Liver (tissue), 8 donors: ENCODE measurements at regions not wholly inside any gene's neighbourhood (a gene's known extent, or its start where the extent isn't known, plus 50 kb on each side); places are given as distances from the start of the nearest gene placed in this dataset.

Experiments
- DNase-seq: peaks from one replicate; pipeline ENCODE4 v3.0.0-alpha.2; 2017; ENCODE audit warnings: low spot score
- H3K27ac ChIP-seq, 2 donors: one replicate each; pipeline ENCODE4 v1.7.0; 2013; ENCODE audit warnings: inconsistent platforms in 2 of 2, low read length in 2 of 2, control low read depth in 1 of 2, low read depth in 1 of 2, mild to moderate bottlenecking in 1 of 2
- H3K27me3 ChIP-seq, 4 donors: one replicate each; pipeline versions ENCODE4 v1.6.1 to v1.7.0; 2013; ENCODE audit warnings: low read length in 3 of 4, inconsistent platforms in 1 of 4, mild to moderate bottlenecking in 1 of 4, moderate library complexity in 1 of 4; ENCODE audit not compliant: control insufficient read depth in 4 of 4, insufficient read depth in 4 of 4
- H3K36me3 ChIP-seq, 4 donors: one replicate each; pipeline versions ENCODE4 v1.6.1 to v1.7.0; 2013; ENCODE audit warnings: low read length in 3 of 4, mild to moderate bottlenecking in 3 of 4, low read depth in 1 of 4, moderate library complexity in 1 of 4; ENCODE audit not compliant: control insufficient read depth in 4 of 4, insufficient read depth in 3 of 4
- H3K4me1 ChIP-seq, 4 donors: one replicate each; pipeline versions ENCODE4 v1.6.1 to v1.7.0; 2013; ENCODE audit warnings: low read length in 3 of 4, mild to moderate bottlenecking in 3 of 4, moderate library complexity in 1 of 4; ENCODE audit not compliant: control insufficient read depth in 4 of 4, insufficient read depth in 4 of 4
- H3K4me3 ChIP-seq, 3 donors: one replicate each; pipeline versions ENCODE4 v1.6.1 to v1.7.0; 2013; ENCODE audit warnings: low read length in 3 of 3, control low read depth in 1 of 3, low read depth in 1 of 3, mild to moderate bottlenecking in 1 of 3
- H3K9ac ChIP-seq, 2 donors: one replicate each; pipeline ENCODE4 v1.7.0; 2013; ENCODE audit warnings: low read length in 2 of 2, mild to moderate bottlenecking in 2 of 2, moderate library complexity in 2 of 2, control low read depth in 1 of 2, low read depth in 1 of 2
- H3K9me3 ChIP-seq, 4 donors: one replicate each; pipeline versions ENCODE4 v1.6.1 to v1.7.0; 2013; ENCODE audit warnings: low read length in 3 of 4; ENCODE audit not compliant: control insufficient read depth in 4 of 4
- ATF3 ChIP-seq: IDR thresholded peaks from 2 replicates; pipeline ENCODE4 v1.6.1; 2016; ENCODE audit warnings: antibody characterized with exemption
- CTCF ChIP-seq: fragments of 150-350 bp; IDR thresholded peaks from 2 replicates; pipeline ENCODE4 v1.5.1; 2017; ENCODE audit warnings: improper control_type of control experiment, low read depth, low read length; ENCODE audit not compliant: missing input control
- EGR1 ChIP-seq, 2 donors: IDR thresholded peaks; 2 replicates each; pipeline ENCODE4 v1.6.1; 2016 to 2018; ENCODE audit warnings: antibody characterized with exemption in 2 of 2, low read depth in 2 of 2
- FOXA1 ChIP-seq: IDR thresholded peaks from 2 replicates; pipeline ENCODE4 v1.6.1; 2016; ENCODE audit warnings: antibody characterized with exemption
- FOXA2 ChIP-seq: IDR thresholded peaks from 2 replicates; pipeline ENCODE4 v1.6.1; 2016; ENCODE audit warnings: antibody characterized with exemption
- GABPA ChIP-seq, 2 donors: IDR thresholded peaks in 1 of 2; conservative IDR thresholded peaks in 1 of 2; 2 replicates each; pipeline ENCODE4 v1.6.1; 2016; ENCODE audit warnings: antibody characterized with exemption in 2 of 2, mild to moderate bottlenecking in 1 of 2, moderate library complexity in 1 of 2
- HNF4A ChIP-seq, 2 donors: conservative IDR thresholded peaks; 2 replicates each; pipeline ENCODE4 v1.6.1; 2016; ENCODE audit warnings: antibody characterized with exemption in 2 of 2, mild to moderate bottlenecking in 2 of 2
- HNF4G ChIP-seq: IDR thresholded peaks from 2 replicates; pipeline ENCODE4 v1.6.1; 2016; ENCODE audit warnings: antibody characterized with exemption
- JUND ChIP-seq, 2 donors: IDR thresholded peaks; 2 replicates each; pipeline ENCODE4 v1.6.1; 2016; ENCODE audit warnings: antibody characterized with exemption in 2 of 2
- MAX ChIP-seq: IDR thresholded peaks from 2 replicates; pipeline ENCODE4 v1.6.1; 2016; ENCODE audit warnings: antibody characterized with exemption
- NR2F2 ChIP-seq: IDR thresholded peaks from 2 replicates; pipeline ENCODE4 v1.6.1; 2016; ENCODE audit warnings: antibody characterized with exemption
- RAD21 ChIP-seq, 2 donors: IDR thresholded peaks; 2 replicates each; pipeline ENCODE4 v1.6.1; 2016; ENCODE audit warnings: antibody characterized with exemption in 2 of 2, mild to moderate bottlenecking in 2 of 2
- REST ChIP-seq: IDR thresholded peaks from 2 replicates; pipeline ENCODE4 v1.6.1; 2016; ENCODE audit warnings: antibody characterized with exemption, mild to moderate bottlenecking
- RXRA ChIP-seq, 2 donors: IDR thresholded peaks; 2 replicates each; pipeline ENCODE4 v1.6.1; 2017 to 2018; ENCODE audit warnings: antibody characterized with exemption in 2 of 2, mild to moderate bottlenecking in 1 of 2
- SP1 ChIP-seq: IDR thresholded peaks from 2 replicates; pipeline ENCODE4 v1.6.1; 2018; ENCODE audit warnings: antibody characterized with exemption, mild to moderate bottlenecking
- TAF1 ChIP-seq: conservative IDR thresholded peaks from 2 replicates; pipeline ENCODE4 v1.6.1; 2016; ENCODE audit warnings: antibody characterized with exemption, mild to moderate bottlenecking
- YY1 ChIP-seq: IDR thresholded peaks from 2 replicates; pipeline ENCODE4 v1.6.1; 2016; ENCODE audit warnings: antibody characterized with exemption, mild to moderate bottlenecking
- ZBTB33 ChIP-seq: IDR thresholded peaks from 2 replicates; pipeline ENCODE4 v1.6.1; 2016; ENCODE audit warnings: antibody characterized with exemption
- WGBS: extraction: QIAGEN DNeasy Blood & Tissue Kit; methylation state at CpG from one replicate; pipeline ENCODE4 v1.1.7; 2013; 5-methylcytosine and 5-hydroxymethylcytosine counted together
- donor health status: healthy.
- donor health status: healthy.
- donor health status: healthy.
- donor health status: healthy.
- donor health status: healthy.

- Histone ChIP-seq H3K27me3 (peaks cover 0 to 2% (median 0%) of the 10 kb centered on the region in 4 donors), H3K9me3 (peaks cover 0 to 5% (median 4%) of the 10 kb centered on the region in 4 donors), H3K9ac (no peak overlapping the region), H3K27ac (no peak overlapping the region), H3K4me3 (no peak overlapping the region), H3K4me1 (no peaks in the 10 kb centered on the region), H3K36me3 (no peaks in the 10 kb centered on the region)
- no peak for DNase-seq
- WGBS = 49% methylated on average over 6 of the region's 6 CpGs
- no peak for TF ChIP-seq SP1
Observed at GRCh38 chr20:24816431-24816830, 132.6 kb upstream of the CST7 start.

- Histone ChIP-seq H3K36me3 (no peaks in the 10 kb centered on the region), H3K4me1 (no peaks in the 10 kb centered on the region), H3K27me3 (peaks cover 0 to 2% (median 0%) of the 10 kb centered on the region in 4 donors), H3K27ac (no peak overlapping the region), H3K9me3 (peaks cover 0 to 5% (median 4%) of the 10 kb centered on the region in 4 donors), H3K4me3 (no peak overlapping the region), H3K9ac (no peak overlapping the region)
- no peak for DNase-seq
- WGBS = 55% methylated on average over 4 of the region's 4 CpGs
- TF ChIP-seq FOXA2 (no peak), JUND (IDR thresholded peaks at IDR 0.05) (no peak), RXRA (IDR thresholded peaks at IDR 0.05) (no peak), MAX (no peak)
Observed at GRCh38 chr20:24816907-24817306, 132.2 kb upstream of the CST7 start.

- Histone ChIP-seq H3K4me3 (no peak overlapping the region), H3K9ac (no peak overlapping the region), H3K9me3 (peaks cover 0 to 5% (median 4%) of the 10 kb centered on the region in 4 donors), H3K4me1 (no peaks in the 10 kb centered on the region), H3K27me3 (peaks cover 0 to 2% (median 0%) of the 10 kb centered on the region in 4 donors), H3K36me3 (no peaks in the 10 kb centered on the region), H3K27ac (no peak overlapping the region)
- WGBS = 73% methylated on average over 6 of the region's 6 CpGs
- TF ChIP-seq HNF4A (conservative IDR thresholded peaks at IDR 0.05) (no peak), MAX (no peak), ATF3 (no peak), GABPA (IDR thresholded peaks at IDR 0.05 in 1 of 2, conservative IDR thresholded peaks at IDR 0.05 in 1 of 2) (no peak), RXRA (IDR thresholded peaks at IDR 0.05) (no peak), SP1 (no peak), HNF4G (no peak), JUND (IDR thresholded peaks at IDR 0.05) (no peak), NR2F2 (no peak), FOXA2 (no peak), FOXA1 (no peak), ZBTB33 (no peak), TAF1 (no peak), RAD21 (IDR thresholded peaks at IDR 0.05) (no peak), EGR1 (IDR thresholded peaks at IDR 0.05; ENCODE audit: low read depth in 2 of 2) (no peak), CTCF (no peak), YY1 (no peak), REST (no peak)
- DNase-seq = no peak
Observed at GRCh38 chr20:24817351-24817750, 131.7 kb upstream of the CST7 start.
